ENCODE measurements at regions not wholly inside any gene's neighbourhood (a gene's known extent, or its start where the extent isn't known, plus 50 kb on each side); places are given as distances from the start of the nearest gene placed in this dataset.

- H3K9me3 ChIP-seq (ENCODE audit: control insufficient read depth, low read depth, low read length) = no peaks in the 10 kb centered on the region
- no peaks in the 10 kb centered on the region for H3K79me1 ChIP-seq (ENCODE audit: insufficient read depth, low read depth, low read length, poor library complexity, severe bottlenecking)
- H3K4me2 ChIP-seq (ENCODE audit: insufficient read depth, insufficient read length, low read length) = no peak overlapping the region
- no peak overlapping the region for H2BK12ac ChIP-seq (ENCODE audit: insufficient read length, low read depth, low read length)
- no peaks in the 10 kb centered on the region for H3K36me3 Mint-ChIP-seq (ENCODE audit: insufficient read depth in 1 of 3, low read depth in 3 of 3)
- no peak overlapping the region for H3K4me3 Mint-ChIP-seq
- H3K27me3 ChIP-seq (ENCODE audit: insufficient read depth, low read length) = no peaks in the 10 kb centered on the region; the same call in 1 of the 2 replicates
- H2AFZ ChIP-seq (ENCODE audit: low read length) = no peak overlapping the region
- peaks cover 11% of the 10 kb centered on the region; the same call in 1 of the 2 replicates for H3K4me1 ChIP-seq (ENCODE audit: insufficient read depth, low read length)
- no peak overlapping the region for H2AK5ac ChIP-seq (ENCODE audit: insufficient read length, low read length)
- H3K4me1 Mint-ChIP-seq = peaks cover 19 to 41% of the 10 kb centered on the region in 2 experiments
- H3K27ac Mint-ChIP-seq = no peak overlapping the region
- no peak overlapping the region for H3K18ac ChIP-seq (ENCODE audit: insufficient read length, low read depth, low read length)
- DNase-seq = no peak
- H3K9ac ChIP-seq (ENCODE audit: extremely low read depth, insufficient read length, low read length) = no peak overlapping the region
- no peak overlapping the region for H4K8ac ChIP-seq (replicated peaks; ENCODE audit: insufficient read length, low read depth, low read length)
- no peak overlapping the region for H2BK15ac ChIP-seq (ENCODE audit: low read depth, low read length)
- no peaks in the 10 kb centered on the region for H4K20me1 ChIP-seq (ENCODE audit: control insufficient read depth, insufficient read depth, insufficient read length)
- H3K79me2 ChIP-seq (ENCODE audit: insufficient read depth, low read length) = no peaks in the 10 kb centered on the region
- peaks cover 63% of the 10 kb centered on the region for H3K27me3 Mint-ChIP-seq (ENCODE audit: low read depth)
- no peak overlapping the region for H3K4ac ChIP-seq (ENCODE audit: low read depth, low read length)
- H4K5ac ChIP-seq (ENCODE audit: insufficient read length, low read depth, low read length) = no peak overlapping the region
- WGBS (ENCODE audit: extremely low coverage, insufficient read length, low lambda C conversion rate) = no CpG with 5 or more reads among the region's 11 CpGs
- H3K23me2 ChIP-seq (ENCODE audit: insufficient read length, low read depth, low read length, poor library complexity, severe bottlenecking) = no peaks in the 10 kb centered on the region
- H3K27ac ChIP-seq (ENCODE audit: insufficient read length, low read depth, low read length) = no peak overlapping the region
- no peak overlapping the region for H2BK5ac ChIP-seq (ENCODE audit: insufficient read length, low read length)
- H3K14ac ChIP-seq (ENCODE audit: insufficient read depth, low read length) = no peak overlapping the region
- no peak overlapping the region for H4K91ac ChIP-seq (ENCODE audit: insufficient read length, low read depth, low read length)
- no peak overlapping the region for H2BK20ac ChIP-seq (ENCODE audit: low read depth, low read length, poor library complexity, severe bottlenecking)
- TF ChIP-seq CTCF (conservative IDR thresholded peaks at IDR 0.05) = no peak
- H3K9me3 Mint-ChIP-seq = no peaks in the 10 kb centered on the region; a peak in 1 of 5 replicates
- no peak overlapping the region for H2BK120ac ChIP-seq (ENCODE audit: low read depth, low read length, poor library complexity, severe bottlenecking)
- no peak overlapping the region for H3K23ac ChIP-seq (ENCODE audit: insufficient read length, low read depth, low read length)
- no peak overlapping the region for H3K56ac ChIP-seq (ENCODE audit: insufficient read length, low read depth, low read length)
- no peak overlapping the region for H3T11ph ChIP-seq (ENCODE audit: low read length)
Measured at GRCh38 chr9:38281917-38282316, 110.6 kb upstream of the ALDH1B1 start.

Data from H9 (cell line).